IMR-90 (cell line): ENCODE measurements at regions not wholly inside any gene's neighbourhood (a gene's known extent, or its start where the extent isn't known, plus 50 kb on each side); places are given as distances from the start of the nearest gene placed in this dataset.
A peak's percentile ranks its signal among the peaks of the same experiment; 100 is the strongest.

ENCODE experiments used
- ATAC-seq: fragments of 200-7000 bp; cut with Tn5 transposase; 2 replicates; pipeline ENCODE4 v1.9.1; 2020; ENCODE audit warnings: low read depth, mild to moderate bottlenecking, moderate library complexity
- BruUV-seq: library from RNA; stranded (reverse); fragments of 400-500 nt; replicated peaks from 2 replicates; lab custom pipeline; 2021; lab: Mats Ljungman, UMichigan
- CTCF ChIA-PET: fragments of 300-600 bp; formaldehyde crosslinking; extraction: SDS; loops from one replicate; lab custom pipeline; 2021; ENCODE audit warnings: antibody characterized with exemption; lab: Yijun Ruan, JAX
- POLR2A ChIA-PET: fragments of 300-600 bp; sonication (Branson Sonifier 250); formaldehyde crosslinking; loops from one replicate; lab custom pipeline; 2022; ENCODE audit warnings: antibody characterized with exemption; ENCODE audit not compliant: unreplicated experiment; lab: Charles Lee
- DNase-seq: peaks from one replicate; pipeline ENCODE4 v3.0.0; 2013
- H2AFZ ChIP-seq: replicated peaks from 2 replicates; pipeline ENCODE3; 2013; ENCODE audit warnings: low read length, mild to moderate bottlenecking; ENCODE audit not compliant: poor library complexity
- H2AK5ac ChIP-seq: 2 replicates; pipeline ENCODE4 v1.6.1; 2013; ENCODE audit warnings: low read depth, low read length, inconsistent platforms
- H2AK9ac ChIP-seq: replicated peaks from 2 replicates; pipeline ENCODE3; 2013; ENCODE audit warnings: mild to moderate bottlenecking, low read depth, low read length, moderate library complexity; ENCODE audit not compliant: poor library complexity
- H2BK120ac ChIP-seq: 2 replicates; pipeline ENCODE4 v1.6.1; 2013; ENCODE audit warnings: low read depth, low read length, inconsistent platforms
- H2BK15ac ChIP-seq: 3 replicates; pipeline ENCODE4 v1.6.1; 2013; ENCODE audit warnings: low read depth, low read length, inconsistent platforms
- H2BK20ac ChIP-seq: 2 replicates; pipeline ENCODE4 v1.6.1; 2013; ENCODE audit warnings: low read depth, mild to moderate bottlenecking, inconsistent platforms, low read length, moderate library complexity
- H2BK5ac ChIP-seq: 2 replicates; pipeline ENCODE4 v1.6.1; 2013; ENCODE audit warnings: mild to moderate bottlenecking, low read depth, low read length, inconsistent platforms; ENCODE audit not compliant: poor library complexity, severe bottlenecking
- H3K14ac ChIP-seq: replicated peaks from 2 replicates; pipeline ENCODE4 v1.6.1; 2013; ENCODE audit warnings: low read depth, low read length, inconsistent platforms
- H3K18ac ChIP-seq: 2 replicates; pipeline ENCODE4 v1.6.1; 2013; ENCODE audit warnings: low read depth, low read length, control low read depth
- H3K23ac ChIP-seq: 2 replicates; pipeline ENCODE4 v1.6.1; 2013; ENCODE audit warnings: low read depth, low read length, inconsistent platforms
- H3K27ac ChIP-seq: 2 replicates; pipeline ENCODE4 v1.5.1; 2013; ENCODE audit warnings: mild to moderate bottlenecking, control low read depth, low read length; ENCODE audit not compliant: insufficient read depth
- H3K27me3 ChIP-seq: 2 replicates; pipeline ENCODE4 v1.6.1; 2013; ENCODE audit warnings: low read length; ENCODE audit not compliant: control insufficient read depth, insufficient read depth
- H3K36me3 ChIP-seq: 2 replicates; pipeline ENCODE4 v1.6.1; 2013; ENCODE audit warnings: low read length, mixed read lengths; ENCODE audit not compliant: control insufficient read depth, insufficient read depth
- H3K4ac ChIP-seq: 2 replicates; pipeline ENCODE4 v1.6.1; 2013; ENCODE audit warnings: low read depth, low read length, inconsistent platforms
- H3K4me1 ChIP-seq: 2 replicates; pipeline ENCODE4 v1.6.1; 2013; ENCODE audit warnings: low read length, mixed read lengths; ENCODE audit not compliant: control insufficient read depth, insufficient read depth
- H3K4me2 ChIP-seq: 2 replicates; pipeline ENCODE4 v1.6.1; 2013; ENCODE audit warnings: low read depth, mild to moderate bottlenecking, control low read depth, low read length, moderate library complexity
- H3K4me3 ChIP-seq: 2 replicates; pipeline ENCODE4 v1.5.1; 2013; ENCODE audit warnings: low read depth, mild to moderate bottlenecking, control low read depth, low read length, moderate library complexity; ENCODE audit not compliant: insufficient read depth
- H3K56ac ChIP-seq: 2 replicates; pipeline ENCODE4 v1.6.1; 2013; ENCODE audit warnings: low read length, inconsistent platforms; ENCODE audit not compliant: insufficient read depth; ENCODE audit errors: extremely low read depth
- H3K79me1 ChIP-seq, 2 experiments: 2 replicates each; pipeline ENCODE4 v1.6.1; 2013; ENCODE audit warnings: low read length in 2 of 2, inconsistent platforms in 1 of 2, low read depth in 1 of 2
- H3K9ac ChIP-seq: 2 replicates; pipeline ENCODE4 v1.6.1; 2013; ENCODE audit warnings: low read depth, low read length, control low read depth
- H3K9me1 ChIP-seq: 2 replicates; pipeline ENCODE4 v1.6.1; 2013; ENCODE audit warnings: low read length, inconsistent platforms; ENCODE audit not compliant: insufficient read depth
- H3K9me3 ChIP-seq: 2 replicates; pipeline ENCODE4 v1.6.1; 2013; ENCODE audit warnings: low read length; ENCODE audit not compliant: control insufficient read depth, insufficient read depth
- H4K20me1 ChIP-seq: 2 replicates; pipeline ENCODE4 v1.6.1; 2013; ENCODE audit warnings: low read length, inconsistent platforms; ENCODE audit not compliant: insufficient read depth
- H4K5ac ChIP-seq: 2 replicates; pipeline ENCODE4 v1.6.1; 2013; ENCODE audit warnings: mild to moderate bottlenecking, low read depth, low read length, control low read depth
- H4K8ac ChIP-seq, 2 experiments: 2 replicates each; pipeline ENCODE4 v1.6.1; 2013; ENCODE audit warnings: low read depth in 2 of 2, low read length in 2 of 2, control low read depth in 1 of 2, inconsistent platforms in 1 of 2
- H4K91ac ChIP-seq: 2 replicates; pipeline ENCODE4 v1.6.1; 2013; ENCODE audit warnings: low read depth, low read length, inconsistent platforms; ENCODE audit not compliant: insufficient read depth
- BHLHE40 ChIP-seq: fragments of 150-350 bp; IDR thresholded peaks from 2 replicates; pipeline ENCODE4 v1.6.1; 2016; ENCODE audit warnings: mild to moderate bottlenecking, low read depth, low read length
- CEBPB ChIP-seq: IDR thresholded peaks from 2 replicates; pipeline ENCODE4 v1.6.1; 2012; ENCODE audit warnings: low read depth, low read length, improper control_type of control experiment
- CHD1 ChIP-seq: IDR thresholded peaks from 2 replicates; pipeline ENCODE4 v1.6.1; 2012; ENCODE audit warnings: low read depth, low read length, improper control_type of control experiment
- FOS ChIP-seq: fragments of 150-350 bp; IDR thresholded peaks from 2 replicates; pipeline ENCODE4 v1.6.1; 2016; ENCODE audit warnings: low read depth, low read length
- MAFK ChIP-seq: IDR thresholded peaks from 2 replicates; pipeline ENCODE4 v1.6.1; 2012; ENCODE audit warnings: low read depth, low read length, improper control_type of control experiment
- MAZ ChIP-seq: IDR thresholded peaks from 2 replicates; pipeline ENCODE4 v1.6.1; 2012; ENCODE audit warnings: low read depth, mild to moderate bottlenecking, low read length, improper control_type of control experiment, moderate library complexity, borderline replicate concordance
- MXI1 ChIP-seq: IDR thresholded peaks from 2 replicates; pipeline ENCODE4 v1.6.1; 2012; ENCODE audit warnings: low read depth, mild to moderate bottlenecking, low read length, moderate library complexity, borderline replicate concordance
- POLR2A ChIP-seq: IDR thresholded peaks from 2 replicates; pipeline ENCODE4 v1.6.1; 2012; ENCODE audit warnings: mild to moderate bottlenecking, low read depth, low read length
- RAD21 ChIP-seq: IDR thresholded peaks from 2 replicates; pipeline ENCODE4 v1.6.1; 2012; ENCODE audit warnings: low read length, improper control_type of control experiment
- RCOR1 ChIP-seq: IDR thresholded peaks from 2 replicates; pipeline ENCODE4 v1.6.1; 2012; ENCODE audit warnings: mild to moderate bottlenecking, low read length, improper control_type of control experiment; ENCODE audit not compliant: insufficient replicate concordance
- RFX5 ChIP-seq: IDR thresholded peaks from 2 replicates; pipeline ENCODE4 v1.8.0; 2012; ENCODE audit warnings: low read depth, mild to moderate bottlenecking, low read length, moderate library complexity
- SMC3 ChIP-seq: fragments of 150-350 bp; IDR thresholded peaks from 2 replicates; pipeline ENCODE4 v1.6.1; 2016; ENCODE audit warnings: low read depth, mild to moderate bottlenecking, antibody characterized with exemption, low read length, moderate library complexity
- WGBS, 2 experiments: methylation state at CpG; one replicate each; pipeline versions ENCODE4 v1.1.5 to v1.1.7; 2013; ENCODE audit warnings: missing lambda C conversion rate in 2 of 2; ENCODE audit not compliant: insufficient read length in 1 of 2; ENCODE audit errors: extremely low coverage in 2 of 2; 5-methylcytosine and 5-hydroxymethylcytosine counted together
- dilution Hi-C: fragments of 300-500 bp; cut with HindIII; formaldehyde crosslinking; loops from one replicate; pipeline ENCODE4 v1.14.3; 2018; ENCODE audit warnings: low sequenced_read_pairs; ENCODE audit not compliant: unreplicated experiment
- in situ Hi-C: fragments of 300-500 bp; cut with MboI; formaldehyde crosslinking; loops from 3 replicates; pipeline ENCODE4 v1.14.3; 2019; ENCODE audit warnings: low sequenced_read_pairs, inconsistent platforms, mixed read lengths
- intact Hi-C: fragments of 100-400 bp; cut with micrococcal nuclease; formaldehyde crosslinking; loops from 2 replicates; pipeline ENCODE4 v1.10.0; 2022
- TF ChIP-seq, protein P1 (sequence below): fragments of 150-350 bp; IDR thresholded peaks from 2 replicates; pipeline ENCODE4 v1.6.1; 2017; ENCODE audit warnings: mild to moderate bottlenecking, antibody characterized with exemption, low read length, low read depth
- TF ChIP-seq, protein P2 (sequence below): fragments of 150-350 bp; IDR thresholded peaks from 2 replicates; pipeline ENCODE4 v1.6.1; 2016; ENCODE audit warnings: low read depth, mild to moderate bottlenecking, low read length, moderate library complexity, borderline replicate concordance
- TF ChIP-seq, protein P3 (sequence below): conservative IDR thresholded peaks from 2 replicates; pipeline ENCODE4 v1.5.1; 2012; ENCODE audit warnings: mild to moderate bottlenecking, low read depth, low read length, improper control_type of control experiment

DNA sequence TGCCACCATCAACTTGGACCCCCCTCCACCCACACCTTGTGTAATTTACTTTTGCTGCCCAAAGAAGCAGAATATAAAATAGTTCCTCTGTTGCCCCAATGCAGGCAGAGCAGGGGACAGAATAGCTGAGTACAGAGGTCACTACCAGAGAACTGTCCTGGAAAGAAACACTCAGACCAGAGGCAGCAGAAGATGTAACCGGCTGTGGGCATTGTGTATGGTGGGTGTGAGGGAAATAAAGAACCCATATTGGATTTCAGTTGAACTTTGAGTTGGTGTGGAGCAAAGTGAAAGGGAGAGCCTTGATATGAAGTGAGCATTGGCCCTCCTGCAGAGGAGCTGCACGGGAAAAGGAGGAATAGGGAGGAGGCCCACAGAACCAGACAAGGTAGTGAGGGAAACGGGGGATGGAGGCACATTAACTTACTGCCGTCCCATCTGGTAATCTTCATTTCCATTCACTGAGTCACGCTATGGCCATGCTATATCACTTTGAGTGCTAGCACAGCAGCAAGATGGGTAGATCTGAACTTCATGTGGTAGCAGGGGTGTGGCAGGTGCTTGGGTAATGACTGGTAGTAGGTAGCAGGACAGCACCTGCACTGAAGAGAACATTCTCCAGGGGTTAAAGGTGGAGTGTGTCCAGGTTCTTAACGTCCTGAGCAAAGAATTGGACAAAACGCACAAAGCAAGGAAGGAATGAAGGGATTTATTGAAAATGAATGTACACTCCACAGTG lies 56.3 kb upstream of the FBXO28 start:
- Histone ChIP-seq H2BK15ac (peak overlapping the region; percentile 33; the same call in 1 of the 3 replicates), H3K4me3 (no peak overlapping the region), H3K23ac (peak overlapping the region; percentile 29; the same call in 1 of the 2 replicates), H3K14ac (peak overlapping the region; percentile 70; the same call in 1 of the 2 replicates), H3K56ac (no peak overlapping the region), H3K9me1 (peaks cover 4% of the 10 kb centered on the region), H4K91ac (no peak overlapping the region), H2AFZ (peak overlapping the region; percentile 72), H2BK120ac (peak overlapping the region; percentile 74), H4K5ac (no peak overlapping the region), H2BK20ac (peak overlapping the region; percentile 88; the same call in 1 of the 2 replicates), H3K18ac (no peak overlapping the region; the same call in 1 of the 2 replicates), H3K9ac (no peak overlapping the region), H4K20me1 (no peaks in the 10 kb centered on the region), H3K9me3 (peaks cover 3% of the 10 kb centered on the region; the same call in 1 of the 2 replicates), H3K27me3 (no peaks in the 10 kb centered on the region), H3K27ac (no peak overlapping the region), H3K4ac (peak overlapping the region; percentile 71), H2AK9ac (peak overlapping the region; percentile 93), H3K4me1 (peaks cover 3% of the 10 kb centered on the region; the same call in 1 of the 2 replicates), H3K36me3 (no peaks in the 10 kb centered on the region), H3K4me2 (no peak overlapping the region), H2AK5ac (peak overlapping the region; percentile 10; the same call in 1 of the 2 replicates), H3K79me1 (no peaks in the 10 kb centered on the region), H2BK5ac (peak overlapping the region; percentile 44), H4K8ac (no peak overlapping the region)
- intact Hi-C loops (no loop called here), dilution Hi-C loops (no loop called here), in situ Hi-C loops (no loop called here)
- TF ChIP-seq RFX5, result no peak
- TF ChIP-seq, protein P1, sequence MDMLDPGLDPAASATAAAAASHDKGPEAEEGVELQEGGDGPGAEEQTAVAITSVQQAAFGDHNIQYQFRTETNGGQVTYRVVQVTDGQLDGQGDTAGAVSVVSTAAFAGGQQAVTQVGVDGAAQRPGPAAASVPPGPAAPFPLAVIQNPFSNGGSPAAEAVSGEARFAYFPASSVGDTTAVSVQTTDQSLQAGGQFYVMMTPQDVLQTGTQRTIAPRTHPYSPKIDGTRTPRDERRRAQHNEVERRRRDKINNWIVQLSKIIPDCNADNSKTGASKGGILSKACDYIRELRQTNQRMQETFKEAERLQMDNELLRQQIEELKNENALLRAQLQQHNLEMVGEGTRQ, result no peak
- no peak for TF ChIP-seq SMC3
- TF ChIP-seq RCOR1, result no peak
- TF ChIP-seq BHLHE40, result no peak
- TF ChIP-seq, protein P2, sequence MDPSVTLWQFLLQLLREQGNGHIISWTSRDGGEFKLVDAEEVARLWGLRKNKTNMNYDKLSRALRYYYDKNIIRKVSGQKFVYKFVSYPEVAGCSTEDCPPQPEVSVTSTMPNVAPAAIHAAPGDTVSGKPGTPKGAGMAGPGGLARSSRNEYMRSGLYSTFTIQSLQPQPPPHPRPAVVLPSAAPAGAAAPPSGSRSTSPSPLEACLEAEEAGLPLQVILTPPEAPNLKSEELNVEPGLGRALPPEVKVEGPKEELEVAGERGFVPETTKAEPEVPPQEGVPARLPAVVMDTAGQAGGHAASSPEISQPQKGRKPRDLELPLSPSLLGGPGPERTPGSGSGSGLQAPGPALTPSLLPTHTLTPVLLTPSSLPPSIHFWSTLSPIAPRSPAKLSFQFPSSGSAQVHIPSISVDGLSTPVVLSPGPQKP, result no peak
- no peak for TF ChIP-seq CHD1
- no peak for TF ChIP-seq MAFK
- no peak for TF ChIP-seq CEBPB
- no peak for TF ChIP-seq RAD21
- no peak for TF ChIP-seq POLR2A
- TF ChIP-seq MXI1, result no peak
- TF ChIP-seq, protein P3, sequence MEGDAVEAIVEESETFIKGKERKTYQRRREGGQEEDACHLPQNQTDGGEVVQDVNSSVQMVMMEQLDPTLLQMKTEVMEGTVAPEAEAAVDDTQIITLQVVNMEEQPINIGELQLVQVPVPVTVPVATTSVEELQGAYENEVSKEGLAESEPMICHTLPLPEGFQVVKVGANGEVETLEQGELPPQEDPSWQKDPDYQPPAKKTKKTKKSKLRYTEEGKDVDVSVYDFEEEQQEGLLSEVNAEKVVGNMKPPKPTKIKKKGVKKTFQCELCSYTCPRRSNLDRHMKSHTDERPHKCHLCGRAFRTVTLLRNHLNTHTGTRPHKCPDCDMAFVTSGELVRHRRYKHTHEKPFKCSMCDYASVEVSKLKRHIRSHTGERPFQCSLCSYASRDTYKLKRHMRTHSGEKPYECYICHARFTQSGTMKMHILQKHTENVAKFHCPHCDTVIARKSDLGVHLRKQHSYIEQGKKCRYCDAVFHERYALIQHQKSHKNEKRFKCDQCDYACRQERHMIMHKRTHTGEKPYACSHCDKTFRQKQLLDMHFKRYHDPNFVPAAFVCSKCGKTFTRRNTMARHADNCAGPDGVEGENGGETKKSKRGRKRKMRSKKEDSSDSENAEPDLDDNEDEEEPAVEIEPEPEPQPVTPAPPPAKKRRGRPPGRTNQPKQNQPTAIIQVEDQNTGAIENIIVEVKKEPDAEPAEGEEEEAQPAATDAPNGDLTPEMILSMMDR, result no peak
- no peak for TF ChIP-seq MAZ
- no peak for TF ChIP-seq FOS
- DNase-seq, result no peak
- no peak; the same call in 1 of the 2 replicates for ATAC-seq
- ChIA-PET CTCF (no interaction called here), POLR2A (no interaction called here)
- WGBS, 2 experiments, result no CpG with 5 or more reads among the region's 7 CpGs
- BruUV-seq, result no TSS peak
